Right renal cortex interstitium (tissue), 3 donors: ENCODE measurements at regions not wholly inside any gene's neighbourhood (a gene's known extent, or its start where the extent isn't known, plus 50 kb on each side); places are given as distances from the start of the nearest gene placed in this dataset.
A peak's percentile ranks its signal among the peaks of the same experiment; 100 is the strongest.
"Not testable (repeated sequence)": the region's sequence is repeated elsewhere in the genome, so short reads cannot be mapped to it uniquely, and the experiment has no call there.

Experiments
- DNase-seq, 3 donors: peaks; one replicate each; pipeline ENCODE4 v3.0.0-alpha.2; 2013; ENCODE audit warnings: low read depth in 3 of 3, low spot score in 2 of 3

DNA sequence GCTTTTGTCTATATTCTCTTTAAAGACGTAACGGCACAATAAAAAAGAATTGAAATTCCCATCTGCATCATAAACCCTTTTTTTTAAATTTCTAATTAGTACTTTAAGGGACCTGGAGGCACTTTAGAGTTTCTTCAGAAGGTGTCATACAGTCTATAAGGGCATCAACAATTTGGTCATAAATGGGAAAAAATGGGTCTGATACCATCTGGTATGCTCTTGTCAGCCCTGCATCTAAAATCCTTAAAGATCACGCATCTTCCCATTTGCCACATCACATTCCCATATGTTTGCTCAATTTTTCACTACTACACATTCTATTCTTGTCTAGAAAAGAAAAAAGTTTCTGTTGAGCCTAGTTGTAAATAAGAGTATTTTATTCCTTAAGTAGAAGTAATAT lies 53.8 kb downstream of the COX7C start:
- no peak for DNase-seq

DNA sequence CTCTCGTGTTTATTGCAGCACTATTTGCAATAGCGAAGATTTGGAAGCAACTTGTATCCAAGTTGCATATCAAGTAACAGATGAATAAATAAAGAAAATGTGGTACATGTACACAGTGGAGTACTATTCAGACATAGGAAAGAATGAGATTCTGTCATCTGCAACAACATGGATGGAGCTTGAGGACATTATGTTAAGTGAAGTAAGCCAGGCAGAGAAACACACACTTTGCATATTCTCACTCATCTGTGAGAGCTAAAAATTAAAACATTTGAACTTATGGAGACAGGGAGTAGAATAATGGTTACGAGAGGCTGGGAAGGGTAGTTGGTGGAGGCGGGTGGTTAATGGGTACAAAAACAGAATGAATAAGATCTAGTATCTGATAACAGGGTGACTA lies 56.3 kb downstream of the COX7C start:
- no peak for DNase-seq

- no peak for DNase-seq
Observed at GRCh38 chr5:86675311-86675710, 57.6 kb downstream of the COX7C start.

DNA sequence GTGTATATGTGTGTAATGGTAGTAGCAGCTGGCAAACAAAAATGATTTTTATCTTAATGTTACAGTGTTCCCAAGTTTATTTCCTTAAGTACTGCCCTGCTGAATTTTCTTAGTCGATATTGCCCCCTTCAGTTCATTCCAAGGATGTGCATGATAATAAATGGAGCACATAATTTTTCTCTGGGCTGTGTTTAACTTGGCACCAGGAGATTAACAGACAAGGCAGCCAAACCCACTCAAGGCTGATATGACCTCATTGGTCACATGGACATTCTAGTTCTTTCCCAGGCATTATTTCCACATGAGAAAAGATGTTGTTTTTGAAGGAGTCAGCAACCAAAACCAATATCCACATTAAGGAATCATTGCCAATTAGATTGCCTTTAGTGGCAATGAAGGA lies 61.8 kb downstream of the COX7C start:
- peak; percentile 27 to 34 (median 30) for DNase-seq

- DNase-seq = no peak
Observed at GRCh38 chr5:86679949-86680348, 62.2 kb downstream of the COX7C start.

DNA sequence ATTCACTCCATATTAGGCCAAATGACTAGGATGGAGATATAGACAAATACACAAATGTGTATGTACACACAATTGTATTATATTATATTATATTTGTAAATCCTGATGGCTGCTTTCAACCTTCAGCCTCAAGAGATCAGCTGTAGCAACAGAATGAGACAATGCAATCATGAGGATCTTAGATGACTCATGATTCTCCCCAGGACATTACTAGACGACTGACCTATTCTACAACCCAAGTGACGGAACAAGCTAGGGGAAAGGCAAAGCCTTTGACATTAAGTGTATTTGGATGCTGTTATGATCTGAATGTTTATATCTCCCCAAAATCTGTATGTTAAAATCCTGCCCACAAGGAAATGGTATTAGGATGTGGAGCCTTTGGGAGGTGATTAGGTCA lies 66.5 kb downstream of the COX7C start:
- no peak for DNase-seq

DNA sequence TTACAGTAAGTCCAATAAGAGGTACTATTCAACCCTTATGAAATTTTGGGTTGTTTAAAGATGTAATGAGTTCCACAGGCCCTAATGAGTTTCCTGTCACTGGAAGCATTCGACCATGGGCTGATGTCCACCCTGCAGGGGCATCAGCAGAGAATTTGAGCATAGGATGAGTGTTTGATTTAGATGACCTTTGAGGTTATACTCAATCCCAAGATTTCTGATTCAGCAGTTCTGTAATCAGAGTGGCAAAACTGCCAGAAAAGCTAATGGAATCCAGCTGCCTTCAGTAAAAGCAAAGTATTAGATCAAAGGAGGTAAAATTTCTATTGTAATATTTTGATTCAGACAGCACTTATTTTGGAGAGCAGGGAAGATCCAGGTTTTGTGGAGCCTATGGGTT lies 68.3 kb downstream of the COX7C start:
- no peak for DNase-seq

- DNase-seq = peak in 1 of 3 donors; percentile 26
Observed at GRCh38 chr5:86688406-86688805, 70.7 kb downstream of the COX7C start.

GRCh38 chr5:86689103-86689729 lies 71.5 kb downstream of the COX7C start:
- no peak for DNase-seq

GRCh38 chr5:86709157-86709881 lies 91.6 kb downstream of the COX7C start:
- no peak for DNase-seq

GRCh38 chr5:86716121-86716520 lies 98.4 kb downstream of the COX7C start:
- DNase-seq = no peak

DNA sequence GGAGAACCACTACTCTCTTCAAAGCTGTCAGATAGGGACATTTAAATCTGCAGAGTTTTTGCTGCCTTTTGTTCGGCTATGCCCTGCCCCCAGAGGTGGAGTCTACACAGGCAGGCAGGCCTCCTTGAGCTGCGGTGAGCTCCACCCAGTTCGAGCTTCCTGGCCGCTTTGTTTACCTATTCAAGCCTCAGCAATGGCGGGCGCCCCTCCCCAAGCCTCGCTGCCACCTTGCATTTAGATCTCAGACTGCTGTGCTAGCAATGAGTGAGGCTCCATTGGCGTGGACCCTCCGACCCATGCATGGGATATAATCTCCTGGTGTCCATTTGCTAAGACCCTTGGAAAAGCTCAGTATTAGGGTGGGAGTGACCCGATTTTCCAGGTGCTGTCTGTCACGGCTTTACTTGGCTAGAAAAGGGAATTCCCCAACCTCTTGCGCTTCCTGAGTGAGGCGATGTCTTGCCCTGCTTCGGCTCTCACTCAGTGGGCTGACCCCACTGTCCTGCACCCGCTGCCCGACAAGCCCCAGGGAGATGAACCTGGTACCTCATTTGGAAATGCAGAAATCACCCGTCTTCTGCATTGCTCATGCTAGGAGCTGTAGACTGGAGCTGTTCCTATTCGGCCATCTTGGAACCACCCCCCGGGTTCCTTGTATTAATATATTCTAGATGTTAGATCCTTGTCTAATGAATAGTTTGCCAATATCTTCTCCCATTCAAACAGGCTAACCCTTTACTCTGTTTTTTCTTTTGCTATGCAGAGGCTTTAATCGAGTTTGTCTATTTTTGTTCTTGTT lies 113.8 kb downstream of the COX7C start:
- DNase-seq = not testable (repeated sequence)

DNA sequence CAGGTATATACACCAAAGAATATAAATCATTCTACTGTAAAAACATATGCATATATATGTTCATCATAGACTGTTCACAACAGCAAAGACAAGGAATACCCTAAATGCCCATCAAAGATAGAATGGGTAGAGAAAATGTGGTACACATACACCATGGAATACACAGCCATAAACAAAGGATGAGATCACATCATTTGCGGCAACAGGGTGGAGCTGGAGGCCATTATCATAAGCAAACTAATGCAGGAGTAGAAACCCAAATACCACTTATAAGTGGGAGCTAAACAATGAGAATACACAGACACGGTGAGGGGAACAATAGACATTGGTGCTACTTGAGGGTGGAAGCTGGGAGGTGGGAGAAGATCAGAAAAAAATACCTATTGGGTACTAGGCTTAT lies 117.6 kb downstream of the COX7C start:
- DNase-seq = no peak

DNA sequence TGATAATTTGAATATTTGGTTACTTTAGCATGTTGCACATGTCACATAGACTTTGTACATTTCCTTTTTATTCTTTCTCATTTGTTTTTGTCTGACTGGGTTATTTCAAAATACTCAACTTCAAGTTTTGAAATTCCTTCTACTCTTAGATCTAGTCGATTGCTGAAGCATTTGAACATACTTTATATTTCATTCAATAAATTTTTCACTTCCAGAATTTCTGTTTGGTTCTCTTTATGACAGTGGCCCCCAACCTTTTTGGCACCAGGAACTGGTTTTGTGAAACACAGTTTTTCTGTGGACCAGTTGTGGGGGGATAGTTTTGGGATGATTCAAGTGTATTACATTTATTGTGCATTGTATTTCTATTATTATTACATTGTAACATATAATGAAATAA lies 119.8 kb downstream of the COX7C start:
- no peak for DNase-seq

DNA sequence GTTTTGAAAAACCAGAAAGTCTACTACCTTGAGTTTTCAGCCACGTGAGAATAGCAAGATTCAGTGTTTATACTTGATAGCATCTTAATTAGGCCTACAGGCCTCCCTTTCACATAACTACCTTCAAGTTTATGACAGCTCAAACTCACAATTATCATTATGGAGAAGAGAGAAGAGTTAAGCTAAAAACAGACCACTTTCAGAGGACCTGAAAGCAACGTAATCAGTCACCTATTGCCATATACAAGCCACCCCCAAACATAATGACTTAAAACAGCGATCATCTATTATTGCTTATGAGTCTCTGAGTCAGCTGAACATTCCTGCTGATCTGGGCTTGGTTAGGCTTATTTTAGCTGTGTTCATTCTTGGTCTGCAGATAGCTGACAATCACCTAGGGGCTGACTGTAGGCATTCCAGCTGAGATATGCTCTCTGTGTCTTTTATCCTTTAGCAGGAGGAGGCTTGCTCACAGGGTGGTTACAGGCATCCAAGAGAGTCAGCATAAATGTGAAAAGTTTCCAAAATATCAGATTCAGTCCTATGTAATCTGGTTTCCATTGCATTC lies 130.9 kb downstream of the COX7C start:
- no peak for DNase-seq

DNA sequence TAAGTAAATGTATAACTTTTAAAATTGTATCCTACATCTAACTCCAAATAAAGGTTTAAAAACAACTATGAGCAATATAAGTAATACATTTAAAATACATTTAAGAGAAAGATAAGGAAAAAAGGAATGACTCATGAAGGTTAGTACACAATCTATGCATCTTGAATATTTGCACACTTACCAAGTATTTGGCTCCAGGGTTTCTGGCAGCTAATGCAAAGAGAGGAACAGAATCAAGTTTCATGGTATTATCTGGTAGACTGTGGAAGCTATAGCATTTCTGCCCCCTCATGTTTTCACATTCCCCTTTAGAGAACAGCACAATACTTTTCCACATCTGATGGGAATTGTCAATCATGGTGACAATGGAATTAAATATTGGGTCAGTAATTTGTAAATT lies 132.1 kb downstream of the COX7C start:
- DNase-seq = no peak

DNA sequence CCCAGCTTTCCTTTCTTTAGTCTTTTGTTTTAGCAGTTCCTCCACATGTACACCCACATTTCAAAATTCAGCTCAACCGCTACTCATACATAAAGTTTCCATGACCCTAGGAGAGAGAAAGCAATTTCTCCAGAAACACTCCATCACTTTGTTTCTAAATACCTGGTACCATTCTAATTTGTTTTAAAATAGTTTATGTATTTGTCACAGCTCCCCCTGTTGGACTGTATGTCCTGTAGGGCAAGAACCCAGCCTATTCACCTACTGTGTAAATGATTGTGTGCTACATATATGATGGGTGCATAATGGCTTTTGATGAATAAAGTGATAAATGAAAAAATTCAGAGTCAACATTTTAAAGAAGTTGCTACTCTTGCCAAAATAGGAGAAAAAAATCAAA lies 139.1 kb downstream of the COX7C start:
- DNase-seq = no peak

GRCh38 chr5:86757824-86758223 lies 140.1 kb downstream of the COX7C start:
- DNase-seq = no peak

- no peak for DNase-seq
Observed at GRCh38 chr5:86760661-86761060, 142.9 kb downstream of the COX7C start.

DNA sequence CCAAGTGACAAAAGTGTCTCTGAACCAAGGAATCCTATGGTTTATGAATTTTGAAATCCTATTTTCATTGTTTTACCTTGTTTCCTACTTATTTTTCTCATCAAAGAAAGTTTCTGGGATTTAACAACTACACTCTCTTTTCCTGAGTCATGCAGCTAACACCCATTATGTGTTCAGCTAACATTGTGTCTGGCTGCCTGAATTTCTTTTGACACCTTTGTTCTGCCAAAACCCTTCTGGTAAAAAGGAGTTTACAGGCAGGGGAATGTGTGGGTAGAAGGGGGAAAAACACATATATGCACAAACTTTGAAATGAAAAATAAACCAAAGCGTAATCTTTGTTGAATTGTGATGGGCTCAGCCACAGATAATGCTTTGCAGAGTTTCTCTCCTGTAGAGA lies 146.2 kb downstream of the COX7C start:
- no peak for DNase-seq

DNA sequence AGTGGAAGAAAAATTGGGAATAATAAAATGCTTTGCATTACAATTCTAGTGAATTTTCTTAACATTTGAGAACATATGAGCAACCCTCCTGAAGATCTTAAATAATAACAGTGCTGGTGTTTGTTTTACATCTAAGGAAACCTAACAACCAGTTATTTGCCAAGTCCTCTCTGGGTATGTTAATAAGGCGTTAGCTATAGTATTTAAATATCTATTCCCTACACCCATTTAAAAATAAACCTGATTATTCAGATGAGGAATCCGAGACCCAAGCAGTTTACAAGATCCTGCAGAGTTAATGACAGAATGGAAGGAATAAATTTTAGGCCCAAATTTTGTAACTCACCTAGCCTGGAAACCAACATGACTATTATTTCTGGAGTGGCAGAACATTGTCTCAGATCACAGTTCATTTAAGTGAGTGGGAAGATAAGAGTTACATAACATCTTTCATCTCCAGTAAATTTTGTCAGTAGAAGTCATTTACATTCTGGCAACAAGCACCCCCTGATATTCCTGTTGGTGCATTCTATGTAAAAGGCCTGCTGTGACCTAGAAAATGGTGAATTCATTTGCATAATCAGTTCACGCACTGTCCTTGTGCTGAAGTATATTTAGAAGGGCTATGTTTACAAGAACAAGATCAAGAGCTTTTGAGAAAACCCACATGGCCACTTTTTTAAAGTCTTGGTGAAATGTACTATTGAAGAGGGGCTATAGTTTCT lies 148.2 kb downstream of the COX7C start:
- DNase-seq = no peak
